ENCODE measurements at regions not wholly inside any gene's neighbourhood (a gene's known extent, or its start where the extent isn't known, plus 50 kb on each side); places are given as distances from the start of the nearest gene placed in this dataset.

GRCh38 chr2:150046810-150047209 lies 440.7 kb downstream of the RND3 start:
- CTCF ChIA-PET, result no interaction called here
- Histone ChIP-seq H3K9me3 (ENCODE audit: control insufficient read depth in 2 of 3, low read length in 3 of 3) (no peaks in the 10 kb centered on the region), H3K36me3 (ENCODE audit: control insufficient read depth in 2 of 3, insufficient read depth in 3 of 3, low read length in 3 of 3) (no peaks in the 10 kb centered on the region), H3K4me3 (ENCODE audit: low read length) (no peak overlapping the region), H3K27me3 (ENCODE audit: control insufficient read depth in 2 of 2, insufficient read depth in 2 of 2, low read length in 2 of 2) (no peaks in the 10 kb centered on the region), H3K4me1 (ENCODE audit: control insufficient read depth in 2 of 2, insufficient read depth in 2 of 2, low read length in 2 of 2) (no peaks in the 10 kb centered on the region), H3K27ac (ENCODE audit: low read depth, low read length) (no peak overlapping the region)
- Mint-ChIP-seq H3K27ac (no peak overlapping the region), H3K4me1 (no peaks in the 10 kb centered on the region), H3K4me3 (no peak overlapping the region), H3K27me3 (no peaks in the 10 kb centered on the region), H3K36me3 (peaks cover 0 to 6% (median 0%) of the 10 kb centered on the region in 5 donors), H3K9me3 (peaks cover 0 to 11% (median 3%) of the 10 kb centered on the region in 11 donors)
- ATAC-seq (no peak), DNase-seq (no peak)
- POLR2A ChIA-PET, result no interaction called here
- intact Hi-C loops (cut with micrococcal nuclease), result no loop called here

GRCh38 chr2:150046211-150046610 lies 441.3 kb downstream of the RND3 start:
- Mint-ChIP-seq H3K4me1 (no peaks in the 10 kb centered on the region), H3K36me3 (peaks cover 0 to 6% (median 0%) of the 10 kb centered on the region in 5 donors), H3K27me3 (no peaks in the 10 kb centered on the region), H3K27ac (no peak overlapping the region), H3K4me3 (no peak overlapping the region), H3K9me3 (peaks cover 0 to 11% (median 2%) of the 10 kb centered on the region in 11 donors)
- no peak overlapping the region for H3K4me3 ChIP-seq (ENCODE audit: low read length)
- H3K9me3 ChIP-seq (ENCODE audit: control insufficient read depth in 2 of 3, low read length in 3 of 3), result no peaks in the 10 kb centered on the region
- POLR2A ChIA-PET, result no interaction called here
- no peaks in the 10 kb centered on the region for H3K4me1 ChIP-seq (ENCODE audit: control insufficient read depth in 2 of 2, insufficient read depth in 2 of 2, low read length in 2 of 2)
- H3K27ac ChIP-seq (ENCODE audit: low read depth, low read length), result no peak overlapping the region
- intact Hi-C loops (cut with micrococcal nuclease), result no loop called here
- ATAC-seq (no peak), DNase-seq (no peak)
- CTCF ChIA-PET, result no interaction called here
- H3K27me3 ChIP-seq (ENCODE audit: control insufficient read depth in 2 of 2, insufficient read depth in 2 of 2, low read length in 2 of 2), result no peaks in the 10 kb centered on the region
- H3K36me3 ChIP-seq (ENCODE audit: control insufficient read depth in 2 of 3, insufficient read depth in 3 of 3, low read length in 3 of 3), result no peaks in the 10 kb centered on the region

- intact Hi-C loops (cut with micrococcal nuclease), result no loop called here
- H3K27me3 Mint-ChIP-seq, result no peaks in the 10 kb centered on the region
- no peaks in the 10 kb centered on the region for H3K9me3 ChIP-seq (ENCODE audit: control insufficient read depth in 2 of 3, low read length in 3 of 3)
- no peak overlapping the region for H3K4me3 Mint-ChIP-seq
- H3K4me1 ChIP-seq (ENCODE audit: control insufficient read depth in 2 of 2, insufficient read depth in 2 of 2, low read length in 2 of 2), result no peaks in the 10 kb centered on the region
- peaks cover 0 to 6% (median 0%) of the 10 kb centered on the region in 5 donors for H3K36me3 Mint-ChIP-seq
- ChIA-PET POLR2A (no interaction called here), CTCF (no interaction called here)
- peaks cover 0 to 11% (median 2%) of the 10 kb centered on the region in 11 donors for H3K9me3 Mint-ChIP-seq
- H3K27ac ChIP-seq (ENCODE audit: low read depth, low read length), result no peak overlapping the region
- DNase-seq, result no peak
- H3K27me3 ChIP-seq (ENCODE audit: control insufficient read depth in 2 of 2, insufficient read depth in 2 of 2, low read length in 2 of 2), result no peaks in the 10 kb centered on the region
- ATAC-seq, result no peak
- no peak overlapping the region for H3K4me3 ChIP-seq (ENCODE audit: low read length)
- no peak overlapping the region for H3K27ac Mint-ChIP-seq
- no peaks in the 10 kb centered on the region for H3K4me1 Mint-ChIP-seq
- no peaks in the 10 kb centered on the region for H3K36me3 ChIP-seq (ENCODE audit: control insufficient read depth in 2 of 3, insufficient read depth in 3 of 3, low read length in 3 of 3)
Measured at GRCh38 chr2:150045601-150046000, 441.9 kb downstream of the RND3 start.

- H3K4me1 Mint-ChIP-seq, result no peaks in the 10 kb centered on the region
- CTCF ChIA-PET, result no interaction called here
- no peak overlapping the region for H3K27ac Mint-ChIP-seq
- ATAC-seq, result no peak
- POLR2A ChIA-PET, result no interaction called here
- H3K27me3 ChIP-seq (ENCODE audit: control insufficient read depth in 2 of 2, insufficient read depth in 2 of 2, low read length in 2 of 2), result no peaks in the 10 kb centered on the region
- H3K4me1 ChIP-seq (ENCODE audit: control insufficient read depth in 2 of 2, insufficient read depth in 2 of 2, low read length in 2 of 2), result no peaks in the 10 kb centered on the region
- no peak overlapping the region for H3K4me3 Mint-ChIP-seq
- no peaks in the 10 kb centered on the region for H3K27me3 Mint-ChIP-seq
- H3K9me3 ChIP-seq (ENCODE audit: control insufficient read depth in 2 of 3, low read length in 3 of 3), result no peaks in the 10 kb centered on the region
- intact Hi-C loops (cut with micrococcal nuclease), result no loop called here
- peaks cover 0 to 6% (median 0%) of the 10 kb centered on the region in 5 donors for H3K36me3 Mint-ChIP-seq
- no peaks in the 10 kb centered on the region for H3K36me3 ChIP-seq (ENCODE audit: control insufficient read depth in 2 of 3, insufficient read depth in 3 of 3, low read length in 3 of 3)
- no peak overlapping the region for H3K4me3 ChIP-seq (ENCODE audit: low read length)
- peaks cover 0 to 8% (median 3%) of the 10 kb centered on the region in 11 donors for H3K9me3 Mint-ChIP-seq
- no peak overlapping the region for H3K27ac ChIP-seq (ENCODE audit: low read depth, low read length)
- no peak for DNase-seq
Measured at GRCh38 chr2:150043172-150043500, 444.3 kb downstream of the RND3 start.

GRCh38 chr2:150042500-150043171 lies 444.8 kb downstream of the RND3 start:
- ChIA-PET CTCF (no interaction called here), POLR2A (no interaction called here)
- peaks cover 0 to 8% (median 3%) of the 10 kb centered on the region in 11 donors for H3K9me3 Mint-ChIP-seq
- peaks cover 0 to 6% (median 0%) of the 10 kb centered on the region in 5 donors for H3K36me3 Mint-ChIP-seq
- ATAC-seq (no peak), DNase-seq (no peak)
- Histone ChIP-seq H3K9me3 (ENCODE audit: control insufficient read depth in 2 of 3, low read length in 3 of 3) (no peaks in the 10 kb centered on the region), H3K36me3 (ENCODE audit: control insufficient read depth in 2 of 3, insufficient read depth in 3 of 3, low read length in 3 of 3) (no peaks in the 10 kb centered on the region), H3K4me3 (ENCODE audit: low read length) (no peak overlapping the region), H3K27ac (ENCODE audit: low read depth, low read length) (no peak overlapping the region), H3K4me1 (ENCODE audit: control insufficient read depth in 2 of 2, insufficient read depth in 2 of 2, low read length in 2 of 2) (no peaks in the 10 kb centered on the region), H3K27me3 (ENCODE audit: control insufficient read depth in 2 of 2, insufficient read depth in 2 of 2, low read length in 2 of 2) (no peaks in the 10 kb centered on the region)
- H3K4me3 Mint-ChIP-seq, result no peak overlapping the region
- no peak overlapping the region for H3K27ac Mint-ChIP-seq
- no peaks in the 10 kb centered on the region for H3K27me3 Mint-ChIP-seq
- H3K4me1 Mint-ChIP-seq, result no peaks in the 10 kb centered on the region
- intact Hi-C loops (cut with micrococcal nuclease), result no loop called here

GRCh38 chr2:150041722-150042425 lies 445.6 kb downstream of the RND3 start:
- H3K27ac Mint-ChIP-seq, result no peak overlapping the region

GRCh38 chr2:150036622-150037021 lies 449.0 kb upstream of the MMADHC start:
- no peaks in the 10 kb centered on the region for H3K27me3 ChIP-seq (ENCODE audit: control insufficient read depth in 2 of 2, insufficient read depth in 2 of 2, low read length in 2 of 2)
- CTCF ChIA-PET, result no interaction called here
- DNase-seq (no peak), ATAC-seq (no peak)
- no peaks in the 10 kb centered on the region for H3K9me3 ChIP-seq (ENCODE audit: control insufficient read depth in 2 of 3, low read length in 3 of 3)
- no peak overlapping the region for H3K4me3 ChIP-seq (ENCODE audit: low read length)
- no peaks in the 10 kb centered on the region for H3K36me3 ChIP-seq (ENCODE audit: control insufficient read depth in 2 of 3, insufficient read depth in 3 of 3, low read length in 3 of 3)
- H3K4me1 Mint-ChIP-seq, result no peaks in the 10 kb centered on the region
- H3K4me1 ChIP-seq (ENCODE audit: control insufficient read depth in 2 of 2, insufficient read depth in 2 of 2, low read length in 2 of 2), result no peaks in the 10 kb centered on the region
- no peak overlapping the region for H3K27ac Mint-ChIP-seq
- no peak overlapping the region for H3K27ac ChIP-seq (ENCODE audit: low read depth, low read length)
- H3K36me3 Mint-ChIP-seq, result no peaks in the 10 kb centered on the region
- H3K4me3 Mint-ChIP-seq, result no peak overlapping the region
- intact Hi-C loops (cut with micrococcal nuclease), result no loop called here
- POLR2A ChIA-PET, result no interaction called here
- H3K27me3 Mint-ChIP-seq, result peaks cover 0 to 4% (median 0%) of the 10 kb centered on the region in 5 donors
- H3K9me3 Mint-ChIP-seq, result peaks cover 0 to 5% (median 0%) of the 10 kb centered on the region in 11 donors

More at GRCh38 chr2:150041722-150042425, 445.6 kb downstream of the RND3 start:
- Mint-ChIP-seq H3K9me3 (peaks cover 0 to 8% (median 3%) of the 10 kb centered on the region in 11 donors), H3K4me1 (no peaks in the 10 kb centered on the region), H3K27me3 (no peaks in the 10 kb centered on the region), H3K36me3 (peaks cover 0 to 6% (median 0%) of the 10 kb centered on the region in 5 donors), H3K4me3 (no peak overlapping the region)
- intact Hi-C loops (cut with micrococcal nuclease), result no loop called here
- Histone ChIP-seq H3K36me3 (ENCODE audit: control insufficient read depth in 2 of 3, insufficient read depth in 3 of 3, low read length in 3 of 3) (no peaks in the 10 kb centered on the region), H3K4me1 (ENCODE audit: control insufficient read depth in 2 of 2, insufficient read depth in 2 of 2, low read length in 2 of 2) (no peaks in the 10 kb centered on the region), H3K27ac (ENCODE audit: low read depth, low read length) (no peak overlapping the region), H3K4me3 (ENCODE audit: low read length) (no peak overlapping the region), H3K27me3 (ENCODE audit: control insufficient read depth in 2 of 2, insufficient read depth in 2 of 2, low read length in 2 of 2) (no peaks in the 10 kb centered on the region), H3K9me3 (ENCODE audit: control insufficient read depth in 2 of 3, low read length in 3 of 3) (no peaks in the 10 kb centered on the region)
- CTCF ChIA-PET, result no interaction called here
- POLR2A ChIA-PET, result no interaction called here
- no peak for ATAC-seq
- no peak for DNase-seq

Measured in naive thymus-derived CD4-positive, alpha-beta T cell (primary cell).